ENCODE measurements at regions not wholly inside any gene's neighbourhood (a gene's known extent, or its start where the extent isn't known, plus 50 kb on each side); places are given as distances from the start of the nearest gene placed in this dataset.
"Not testable (repeated sequence)": the region's sequence is repeated elsewhere in the genome, so short reads cannot be mapped to it uniquely, and the experiment has no call there.

DNA sequence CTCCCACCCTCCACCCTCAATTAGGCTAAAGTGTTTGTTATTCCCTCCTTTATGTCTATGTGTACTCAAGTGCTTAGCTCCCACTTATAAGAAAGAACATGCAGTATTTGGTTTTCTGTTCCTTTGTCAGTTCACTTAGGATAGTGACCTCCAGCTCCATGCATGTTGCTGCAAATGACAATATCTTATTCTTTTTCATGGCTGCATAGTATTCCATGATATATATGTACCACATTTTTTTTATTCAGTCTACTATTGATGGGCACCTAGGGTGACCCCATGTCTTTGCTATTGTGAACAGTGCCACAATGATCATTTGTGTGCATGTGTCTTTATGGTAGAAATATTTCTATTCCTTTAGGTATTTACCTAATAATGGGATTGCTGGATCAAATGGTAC lies 114.3 kb downstream of the DLEU7 start:
- FAIRE-seq, result no peak
- no peak for DNase-seq (ENCODE audit: low spot score)

DNA sequence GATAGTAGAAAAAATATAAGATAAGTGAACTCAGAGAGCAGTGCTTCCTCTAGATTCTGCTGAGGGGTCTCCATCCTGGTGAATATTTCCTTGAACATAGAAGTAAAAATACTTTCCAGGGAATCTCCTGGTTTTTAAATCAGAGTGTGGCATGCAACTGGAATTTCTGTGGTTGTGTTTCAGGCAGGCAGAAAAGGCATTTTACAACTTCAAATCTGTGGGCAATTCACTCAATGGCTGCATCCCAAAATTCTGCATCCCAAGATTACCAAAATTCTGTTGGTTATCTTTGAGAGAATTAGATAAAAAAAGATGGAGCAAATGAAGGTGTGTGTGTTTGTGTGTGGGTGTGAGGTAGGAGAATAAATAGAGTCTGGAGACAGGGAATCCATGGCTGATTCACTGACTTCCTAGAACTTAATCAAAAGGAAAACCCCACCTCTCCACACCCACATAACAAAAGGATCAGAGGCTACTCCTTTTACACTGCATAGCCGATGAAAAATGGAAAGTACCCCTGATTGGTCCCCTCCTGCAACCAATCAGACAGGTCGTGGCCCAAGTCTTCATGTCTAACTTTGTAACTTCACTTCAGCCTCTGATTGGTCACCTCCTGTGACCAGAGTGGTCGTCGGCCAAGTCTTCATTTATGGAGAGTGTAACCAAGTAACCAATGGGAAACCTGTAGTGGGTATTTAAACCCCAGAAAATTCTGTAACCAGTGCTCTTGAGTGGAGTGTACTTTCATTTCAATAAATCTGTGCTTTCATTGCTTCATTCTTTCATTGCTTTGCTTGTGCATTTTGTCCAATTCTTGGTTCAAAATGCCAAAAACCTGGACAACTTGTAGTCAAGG lies 112.8 kb downstream of the DLEU7 start:
- DNase-seq (ENCODE audit: low spot score) (no peak), FAIRE-seq (no peak)

DNA sequence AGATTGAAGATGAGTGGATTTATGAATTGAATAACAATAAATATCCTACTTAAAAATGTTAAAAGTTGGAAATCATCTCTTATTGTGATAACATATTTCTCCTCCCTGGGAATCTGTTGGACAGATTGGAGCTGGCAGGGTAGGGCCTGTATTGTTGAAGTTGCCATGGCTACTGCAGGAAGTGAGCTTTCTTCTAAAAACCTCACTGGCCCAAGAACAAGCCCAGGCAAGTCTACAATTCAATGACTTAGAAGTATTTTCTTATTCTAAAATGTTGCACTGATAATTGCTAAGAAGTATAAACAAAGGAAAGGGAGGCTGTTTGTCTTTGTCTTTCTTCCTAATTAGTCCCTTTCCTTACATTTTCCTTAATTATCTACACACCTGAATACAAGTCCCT lies 112.1 kb downstream of the DLEU7 start:
- FAIRE-seq (no peak), DNase-seq (ENCODE audit: low spot score) (no peak)

DNA sequence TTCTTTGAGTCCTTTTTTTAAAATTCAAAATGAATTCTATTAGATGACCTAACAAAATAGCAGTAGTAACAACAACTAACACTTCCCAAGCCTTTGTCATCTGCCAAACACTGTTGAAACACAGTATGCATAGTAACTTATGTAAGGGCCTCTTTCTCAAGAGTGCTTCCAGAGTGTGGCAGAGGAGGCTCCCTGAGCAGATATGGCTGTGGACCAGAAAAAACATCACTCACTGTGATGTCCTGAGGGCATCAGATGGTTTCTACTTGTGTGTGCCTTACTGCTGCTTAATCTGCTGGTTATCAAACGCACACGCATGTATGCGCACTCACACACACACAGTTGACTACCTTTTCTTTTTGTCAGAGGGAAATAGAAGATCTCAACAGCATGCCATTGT lies 110.8 kb downstream of the DLEU7 start:
- DNase-seq (ENCODE audit: low spot score), result no peak
- FAIRE-seq, result no peak

DNA sequence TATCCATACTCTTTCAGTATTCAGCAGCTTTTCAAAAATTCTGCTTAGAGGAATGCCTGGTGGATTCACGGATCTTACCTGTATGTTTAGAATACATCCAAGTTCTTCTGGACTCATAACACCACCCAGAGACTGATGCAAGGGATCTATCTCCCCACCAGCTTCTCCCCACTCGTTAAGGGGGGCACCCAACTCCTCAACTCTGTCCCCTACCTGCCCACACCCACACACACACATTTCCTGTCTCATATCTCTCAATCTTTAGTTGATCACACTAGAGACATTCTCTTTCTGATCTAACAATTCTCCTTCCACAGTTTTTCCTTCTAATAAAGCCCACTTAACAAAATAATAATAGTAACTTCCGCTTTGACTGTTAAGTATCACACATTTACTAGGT lies 110.1 kb downstream of the DLEU7 start:
- no peak for DNase-seq (ENCODE audit: low spot score)
- no peak for FAIRE-seq

DNA sequence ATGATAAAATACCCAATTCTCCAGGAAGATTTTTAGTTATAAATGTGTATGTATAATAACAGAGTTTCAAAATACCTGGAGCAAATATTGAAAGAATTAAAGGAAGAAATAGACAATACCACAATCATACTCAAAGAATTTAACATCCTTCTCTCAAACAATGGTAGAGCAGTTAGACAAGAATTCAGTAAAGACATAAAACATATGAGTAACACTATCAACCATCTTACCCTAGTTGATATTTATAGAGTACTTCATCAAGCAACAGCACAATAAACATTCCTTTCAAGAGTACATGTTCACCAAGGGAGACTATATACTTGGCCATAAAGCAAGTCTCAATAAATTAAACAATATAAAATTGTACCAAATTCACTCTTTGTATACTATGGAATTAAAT lies 108.4 kb downstream of the DLEU7 start:
- no peak for DNase-seq (ENCODE audit: low spot score)
- no peak for FAIRE-seq

DNA sequence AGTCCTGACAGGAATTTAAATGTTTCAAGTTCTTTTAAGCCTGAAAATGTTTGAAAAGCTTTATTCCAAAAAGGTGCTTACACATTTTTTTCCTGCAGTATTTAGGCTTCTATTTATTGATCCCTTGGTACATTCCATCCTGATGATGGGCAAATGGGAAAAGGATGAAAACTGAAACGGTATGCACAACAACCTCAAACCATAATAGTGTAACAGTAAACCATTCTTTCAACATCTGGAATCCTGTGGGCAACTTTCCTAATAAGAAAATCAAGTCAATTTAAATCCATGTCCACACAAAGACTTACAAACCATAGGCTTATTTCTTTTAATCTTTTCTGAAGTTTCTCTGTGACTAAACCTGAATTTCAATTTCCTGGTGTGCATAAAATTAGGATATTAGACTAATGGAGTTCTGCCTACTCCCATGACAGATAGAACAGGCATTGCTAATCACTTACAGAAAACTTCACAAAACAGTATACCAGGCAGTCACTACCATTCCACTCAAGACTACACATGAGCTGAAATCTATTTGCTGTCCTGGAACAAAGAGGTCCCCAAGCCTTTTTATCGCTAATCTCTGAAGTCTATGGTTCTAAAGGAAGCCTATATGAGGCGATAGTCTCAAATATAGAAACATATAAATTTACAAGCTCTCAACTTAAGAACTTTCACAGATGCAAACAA lies 103.3 kb downstream of the DLEU7 start:
- DNase-seq (ENCODE audit: low spot score), result no peak
- no peak for FAIRE-seq

DNA sequence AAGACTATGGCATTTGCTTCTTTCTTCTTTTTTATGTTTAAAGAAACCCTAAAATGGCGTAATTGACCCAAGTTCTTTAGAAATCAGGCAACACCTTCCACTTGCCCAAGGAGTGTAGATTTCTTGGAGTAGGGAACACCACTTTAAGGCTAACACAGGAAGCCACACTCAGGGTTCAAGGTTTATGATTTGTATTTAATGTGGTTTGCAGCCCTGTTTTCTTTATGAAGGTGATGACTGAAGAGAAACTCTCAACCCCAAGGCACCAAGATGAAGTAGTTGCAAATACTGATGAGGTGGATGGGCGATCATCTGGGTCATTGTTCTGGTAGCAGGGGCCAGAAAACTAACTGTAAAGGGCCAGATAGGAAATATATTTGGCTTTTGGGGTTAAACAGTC lies 101.1 kb downstream of the DLEU7 start:
- DNase-seq (ENCODE audit: low spot score), result no peak
- no peak for FAIRE-seq

DNA sequence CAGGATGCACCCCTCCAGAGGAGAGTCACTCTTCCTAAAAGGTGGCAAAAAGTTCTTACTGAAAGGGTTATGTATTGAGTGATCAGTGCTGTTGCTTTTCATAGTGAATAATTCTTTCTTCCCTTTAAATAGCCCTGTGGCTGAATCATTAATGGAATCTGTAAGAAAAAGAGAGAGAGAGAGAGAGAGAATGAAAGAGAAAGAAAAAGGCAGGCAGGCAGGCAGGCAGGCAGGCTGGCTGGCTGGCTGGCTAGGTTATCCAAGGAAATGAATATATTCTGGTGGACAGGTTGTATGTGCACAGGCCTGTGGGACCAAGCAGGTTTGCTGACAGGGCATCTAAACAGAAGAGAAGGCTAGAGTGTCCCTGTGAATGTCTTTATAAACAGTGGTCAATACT lies 100.5 kb downstream of the DLEU7 start:
- DNase-seq (ENCODE audit: low spot score) (no peak), FAIRE-seq (no peak)

DNA sequence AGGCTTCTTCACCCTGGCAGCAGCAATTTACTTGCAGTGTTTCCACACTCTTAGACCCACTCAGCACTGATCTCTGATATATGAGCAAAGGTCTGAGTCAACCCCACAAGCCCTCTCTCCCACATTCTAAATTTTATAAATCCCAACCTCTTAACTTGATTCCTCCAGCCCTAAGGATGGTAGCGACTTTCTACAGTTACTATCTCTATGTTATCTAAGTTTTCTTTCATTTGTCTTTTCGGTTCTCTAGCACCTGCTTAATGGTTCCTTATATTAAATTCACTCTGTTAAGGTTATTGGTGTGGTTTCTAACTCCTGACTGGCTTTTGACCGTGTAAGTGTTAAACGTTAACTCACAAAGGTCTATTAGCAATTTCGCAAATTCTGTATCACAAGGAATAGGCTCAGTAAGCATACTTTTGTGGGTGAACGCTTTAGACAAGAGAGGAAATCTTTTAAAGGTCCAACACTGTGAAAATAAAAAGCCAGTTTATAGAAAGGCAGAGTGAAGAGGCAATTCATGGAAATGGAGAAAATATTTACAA lies 99.3 kb downstream of the DLEU7 start:
- FAIRE-seq (no peak), DNase-seq (ENCODE audit: low spot score) (no peak)

DNA sequence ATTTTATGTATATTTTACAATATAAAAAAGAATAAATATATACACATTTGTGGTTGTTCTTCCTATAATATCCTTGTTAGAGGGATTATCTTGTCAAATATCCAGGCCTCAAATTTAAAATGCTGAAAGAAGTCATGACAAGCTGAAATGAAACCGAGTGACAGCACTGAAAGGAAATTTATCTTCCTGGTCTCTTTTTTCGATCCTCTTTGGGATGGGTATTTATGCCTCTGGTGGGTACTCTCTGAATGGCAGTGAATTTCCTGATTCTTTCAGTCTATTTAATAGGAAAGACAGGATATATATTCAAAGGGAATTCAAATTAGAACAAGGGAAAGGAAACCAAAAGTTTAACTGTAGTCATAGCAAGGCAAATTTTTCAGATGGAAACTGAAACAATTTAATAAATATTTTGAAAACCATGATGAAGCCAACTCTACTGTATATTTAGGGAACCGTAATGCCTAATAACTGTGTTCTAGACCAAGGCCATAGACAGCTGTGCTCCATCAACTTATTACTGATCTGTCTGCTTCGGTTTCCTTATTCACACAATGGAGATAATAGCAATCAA lies 97.9 kb downstream of the DLEU7 start:
- FAIRE-seq, result no peak
- DNase-seq (ENCODE audit: low spot score), result no peak

DNA sequence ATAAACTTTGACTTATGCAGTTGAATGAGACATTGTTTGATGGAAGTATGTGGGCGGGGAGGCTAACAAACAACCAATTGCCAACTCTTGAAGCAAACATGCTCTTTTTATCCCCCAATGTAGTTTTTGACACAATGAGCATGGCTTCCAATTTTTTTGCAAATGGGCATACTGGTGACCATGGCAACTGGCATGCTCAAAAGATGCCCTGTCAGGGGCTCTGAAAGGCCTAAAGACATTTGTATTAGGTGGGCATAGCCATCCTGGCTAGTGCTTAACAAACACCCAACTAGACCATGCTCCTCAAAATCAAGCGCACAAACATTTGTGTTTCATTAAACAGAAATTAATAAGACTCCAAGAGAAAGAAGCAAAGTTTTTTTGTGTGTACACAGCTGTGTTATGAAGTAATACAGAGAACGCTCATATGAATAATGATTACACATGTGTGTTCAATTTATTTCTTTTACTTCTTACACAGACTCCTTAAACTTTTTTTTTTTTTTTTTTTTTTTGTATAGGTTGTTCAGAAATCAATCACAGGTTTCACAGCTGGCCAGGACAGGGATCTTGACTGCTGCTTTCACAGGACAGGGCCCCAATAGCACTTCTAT lies 95.6 kb downstream of the DLEU7 start:
- DNase-seq (ENCODE audit: low spot score) (no peak), FAIRE-seq (no peak)

DNA sequence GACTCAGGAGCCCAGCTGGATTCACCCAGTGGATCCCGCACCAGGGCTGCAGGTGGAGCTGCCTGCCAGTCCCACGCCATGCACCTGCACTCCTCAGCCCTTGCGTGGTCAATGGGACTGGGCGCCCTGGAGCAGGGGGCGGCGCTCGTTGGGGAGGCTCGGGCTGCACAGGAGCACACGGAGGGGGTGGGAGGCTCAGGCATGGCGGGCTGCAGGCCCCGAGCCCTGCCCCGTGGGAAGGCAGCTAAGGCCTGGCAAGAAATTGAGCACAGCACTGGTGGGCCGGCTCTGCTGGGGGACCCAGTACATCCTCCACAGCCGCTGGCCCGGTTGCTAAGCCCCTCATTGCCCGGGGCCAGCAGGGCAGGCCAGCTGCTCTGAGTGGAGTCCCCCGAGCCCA lies 90.3 kb downstream of the DLEU7 start:
- FAIRE-seq; DNase-seq (ENCODE audit: low spot score): not testable (repeated sequence)

DNA sequence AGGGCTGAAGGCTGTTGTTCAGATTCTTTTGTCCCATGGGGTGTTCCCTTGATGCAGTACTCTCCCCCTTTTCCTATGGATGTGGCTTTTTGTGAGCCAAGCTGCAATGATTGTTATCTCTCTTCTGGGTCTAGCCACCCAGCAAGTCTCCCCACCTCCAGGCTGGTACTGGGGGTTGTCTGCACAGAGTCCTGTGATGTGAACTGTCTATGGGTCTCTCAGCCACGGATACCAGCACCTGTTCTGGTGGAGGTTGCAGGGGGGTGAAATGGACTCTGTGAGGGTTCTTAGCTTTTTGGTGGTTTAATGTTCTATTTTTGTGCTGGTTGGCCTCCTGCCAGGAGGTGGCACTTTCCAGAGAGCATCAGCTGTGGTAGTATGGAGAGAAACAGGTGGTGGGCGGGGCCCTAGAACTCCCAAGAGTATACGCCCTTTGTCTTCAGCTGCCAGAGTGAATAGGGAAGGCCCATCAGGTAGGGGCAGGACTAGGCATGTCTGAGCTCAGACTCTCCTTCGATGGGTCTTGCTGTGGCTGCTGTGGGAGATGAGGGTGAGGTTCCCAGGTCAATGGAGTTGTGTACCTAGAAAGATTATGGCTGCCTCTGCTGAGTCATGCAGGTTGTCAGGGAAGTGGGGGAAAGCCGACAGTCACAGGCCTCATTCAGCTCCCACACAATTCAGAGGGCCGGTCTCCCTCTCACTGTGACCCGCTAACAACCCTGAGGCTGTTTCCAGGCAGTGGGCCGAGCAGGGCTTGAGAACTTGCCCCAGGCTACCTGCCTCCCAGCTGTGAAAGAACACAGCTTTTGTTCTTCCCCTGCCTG lies 87.4 kb downstream of the DLEU7 start:
- not testable (repeated sequence) for DNase-seq (ENCODE audit: low spot score); FAIRE-seq

DNA sequence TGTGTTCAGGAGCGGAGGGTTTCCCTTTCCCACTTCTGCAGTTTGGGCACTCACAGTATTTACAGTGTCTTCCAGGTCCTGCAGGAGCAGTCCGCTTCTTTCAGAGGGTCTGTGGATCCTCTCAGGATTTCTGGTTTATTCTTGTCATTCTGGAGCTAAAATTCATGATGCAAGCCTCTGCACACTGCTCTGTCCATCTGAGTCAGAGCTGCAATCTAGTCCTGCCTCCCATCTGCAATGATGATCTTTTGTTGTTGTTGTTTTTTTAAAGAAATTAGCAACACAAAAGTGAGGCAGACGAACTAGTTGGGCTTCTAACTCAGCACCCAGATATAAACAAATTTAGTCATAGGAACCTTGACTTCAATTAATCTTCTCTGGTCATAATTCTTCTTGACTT lies 86.5 kb downstream of the DLEU7 start:
- FAIRE-seq, result no peak
- no peak for DNase-seq (ENCODE audit: low spot score)

DNA sequence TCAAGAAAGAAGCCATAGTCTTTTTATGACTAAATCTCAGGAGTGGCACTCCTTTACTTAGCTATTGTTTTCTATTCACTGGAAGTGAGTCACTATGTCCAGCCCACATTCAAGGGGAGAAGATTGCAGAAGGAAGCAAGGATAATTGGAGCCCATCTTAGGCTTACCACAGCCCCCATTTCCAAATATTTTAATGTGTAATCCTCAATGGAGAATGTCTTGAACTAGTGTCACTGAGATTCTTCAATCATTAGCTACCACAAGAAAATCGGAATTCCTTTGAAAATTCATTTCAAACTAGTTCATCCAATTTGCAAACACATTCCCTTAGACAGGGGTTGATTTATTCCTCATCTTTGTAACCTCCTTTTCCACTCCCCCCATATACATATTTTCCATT lies 84.7 kb downstream of the DLEU7 start:
- DNase-seq (ENCODE audit: low spot score) (peak; percentile 40), FAIRE-seq (no peak)

DNA sequence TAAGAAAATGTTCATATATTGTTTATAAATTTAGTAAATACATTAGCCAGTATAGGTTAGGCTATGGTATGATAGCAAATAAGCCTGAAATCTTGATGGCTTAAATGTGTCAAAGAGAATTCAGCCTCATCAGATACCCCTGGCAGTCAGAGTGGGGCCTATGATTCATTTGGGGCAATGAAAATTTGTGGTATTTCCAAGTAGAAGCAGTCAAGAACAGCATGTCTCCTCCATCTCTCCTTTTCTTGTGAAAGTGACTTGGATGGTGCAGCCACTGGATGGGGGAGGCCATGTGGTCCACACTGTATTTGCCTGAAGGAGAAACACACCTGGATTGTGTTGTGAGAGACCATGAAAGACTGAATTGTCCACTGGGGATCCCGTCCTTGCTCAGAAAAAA lies 82.7 kb downstream of the DLEU7 start:
- DNase-seq (ENCODE audit: low spot score), result no peak
- FAIRE-seq, result no peak

DNA sequence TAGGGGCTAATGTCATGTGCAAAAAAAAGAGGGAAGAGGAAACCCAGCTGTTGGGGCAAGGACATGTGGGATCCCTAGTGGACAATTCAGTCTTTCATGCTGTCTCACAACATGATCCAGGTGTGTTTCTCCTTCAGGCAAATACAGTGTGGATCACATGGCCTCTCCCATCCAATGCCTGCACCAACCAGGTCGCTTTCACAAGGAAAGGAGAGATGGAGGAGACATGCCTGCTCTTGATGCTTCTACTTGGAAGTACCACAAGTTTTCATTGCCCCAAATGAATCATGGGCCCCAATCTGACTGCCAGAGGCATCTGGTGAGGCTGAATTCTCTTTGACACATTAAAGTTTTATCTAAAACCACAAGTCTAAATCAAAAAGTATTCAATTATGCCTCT lies 82.1 kb downstream of the DLEU7 start:
- DNase-seq (ENCODE audit: low spot score) (no peak), FAIRE-seq (no peak)

DNA sequence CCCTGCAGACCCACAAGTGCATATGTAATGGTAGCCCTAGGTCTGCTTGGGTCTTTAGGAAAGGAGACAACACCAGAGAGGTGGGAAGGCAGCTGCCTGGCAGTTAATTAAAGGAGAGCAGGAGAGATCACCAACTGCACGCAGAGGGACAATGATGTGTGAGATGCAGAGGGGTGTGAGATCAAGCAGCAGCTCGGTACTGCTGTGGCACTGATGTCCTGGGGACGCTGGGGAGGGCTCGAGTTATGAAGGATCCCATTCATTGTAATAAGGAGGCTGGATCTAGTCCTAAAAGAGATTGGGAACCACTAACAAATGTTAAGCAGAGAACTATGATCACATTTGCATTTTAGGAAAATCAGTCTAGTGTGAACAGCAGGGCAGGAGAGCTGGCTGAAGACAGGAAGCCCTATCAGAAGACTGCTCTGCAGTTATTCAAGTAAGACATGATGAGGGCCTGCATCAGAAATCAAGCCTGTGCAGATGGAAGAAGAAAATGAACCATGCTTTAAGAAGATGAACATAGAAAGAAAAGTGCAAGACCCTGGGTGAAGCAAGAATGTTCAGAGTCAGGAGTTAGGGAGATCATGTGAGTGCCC lies 80.4 kb downstream of the DLEU7 start:
- DNase-seq (ENCODE audit: low spot score), result no peak
- no peak for FAIRE-seq

DNA sequence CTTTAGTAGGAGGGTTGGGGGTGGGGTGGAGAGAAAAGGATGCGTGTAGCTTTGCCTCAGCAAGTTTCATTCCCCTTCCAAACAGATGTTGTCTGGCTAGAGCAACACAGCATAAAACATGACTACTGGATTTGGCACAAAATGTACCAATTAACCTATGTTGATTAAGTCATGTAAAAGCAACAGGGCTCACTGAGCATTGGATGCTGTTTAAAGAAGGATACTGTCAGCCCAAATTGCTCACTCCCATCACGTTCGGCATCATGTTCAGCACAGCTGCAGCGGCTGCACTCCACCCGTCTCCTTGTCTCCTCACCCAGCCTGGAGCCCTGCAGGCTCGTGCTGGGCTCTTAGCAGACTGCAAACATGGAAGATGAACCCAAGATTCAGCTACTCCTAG lies 77.5 kb downstream of the DLEU7 start:
- FAIRE-seq (no peak), DNase-seq (ENCODE audit: low spot score) (no peak)

DNA sequence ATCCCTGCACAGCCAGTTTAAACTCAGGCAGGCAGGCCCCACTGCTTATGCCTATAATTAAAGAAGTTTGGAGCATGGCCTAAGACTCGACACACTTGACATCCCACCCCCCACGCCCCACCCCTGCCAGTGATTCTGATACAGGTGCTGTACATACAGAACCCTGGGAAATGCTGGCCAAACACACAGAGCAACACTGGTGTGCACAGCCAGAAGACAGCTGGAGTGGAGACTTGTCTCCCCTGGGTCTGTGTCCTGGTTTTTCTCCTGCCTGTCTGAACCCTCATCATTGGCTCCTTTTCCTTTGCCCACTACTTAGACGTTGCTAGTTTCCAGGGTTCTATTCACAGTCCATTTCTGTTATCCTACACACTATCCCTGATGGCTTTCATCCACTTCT lies 76.8 kb downstream of the DLEU7 start:
- DNase-seq (ENCODE audit: low spot score) (no peak), FAIRE-seq (no peak)
